NCI-H69 (cell line): ENCODE measurements at regions not wholly inside any gene's neighbourhood (a gene's known extent, or its start where the extent isn't known, plus 50 kb on each side); places are given as distances from the start of the nearest gene placed in this dataset.
A peak's percentile ranks its signal among the peaks of the same experiment; 100 is the strongest.

Source experiments
- DNase-seq: peaks from one replicate; lab custom pipeline; 2025; lab: John Stamatoyannopoulos, UW

DNA sequence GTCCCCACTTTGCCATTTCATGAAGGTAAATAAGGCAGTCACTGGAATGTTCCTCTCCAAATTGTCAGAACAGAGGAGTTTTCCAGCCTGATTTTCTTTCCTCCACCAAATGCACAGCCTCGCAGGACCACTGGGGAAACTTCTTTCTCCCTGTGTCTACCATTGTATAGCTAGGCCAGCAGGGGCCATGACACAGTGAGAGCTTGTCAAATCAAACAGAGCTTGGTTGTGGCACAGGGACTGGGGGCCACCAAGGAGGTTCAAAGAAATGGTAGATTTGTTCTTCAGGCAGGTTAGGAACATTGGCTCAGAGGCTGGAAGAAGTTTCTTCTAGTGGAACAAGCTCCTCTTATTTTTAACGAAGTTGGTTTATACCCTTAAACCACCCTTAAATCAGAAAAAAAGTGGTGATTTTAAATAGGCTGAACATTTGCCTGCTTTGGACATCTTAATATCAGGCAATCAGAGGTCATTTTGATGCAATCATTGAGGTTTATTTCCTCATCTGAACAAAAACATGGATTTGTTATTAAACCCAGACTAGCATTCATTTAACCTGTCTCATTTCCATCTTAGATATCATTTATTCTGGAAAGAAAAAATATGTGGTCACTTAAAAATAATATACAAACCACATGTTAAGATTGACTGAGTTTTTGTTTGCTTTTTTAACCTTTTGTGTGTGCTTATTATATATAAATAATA lies 105.6 kb downstream of the GTPBP8 start:
- DNase-seq: no peak

DNA sequence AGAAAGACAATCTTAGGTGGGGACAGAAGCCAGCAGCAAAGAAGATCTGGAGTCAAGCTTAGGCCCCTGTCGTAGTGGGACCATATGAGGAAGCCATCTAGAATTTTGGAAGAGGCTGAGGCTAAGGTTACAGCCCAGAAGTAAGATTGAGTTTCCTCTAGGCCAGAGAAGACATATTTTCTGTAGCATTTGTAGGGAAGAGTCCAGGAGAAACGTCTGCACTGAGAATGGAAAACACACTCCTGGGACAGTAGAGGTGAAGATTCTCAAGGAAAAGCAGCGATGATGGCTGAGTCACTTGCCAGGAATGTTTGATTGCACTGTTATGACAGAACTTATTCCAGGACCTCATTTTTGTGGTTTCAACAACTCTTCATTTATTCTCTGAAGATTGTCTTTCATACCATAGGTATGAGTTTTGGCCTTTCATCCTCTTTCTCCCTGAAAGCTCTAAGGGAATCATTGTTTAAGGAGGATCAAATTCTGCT lies 107.2 kb downstream of the GTPBP8 start:
- no peak for DNase-seq

DNA sequence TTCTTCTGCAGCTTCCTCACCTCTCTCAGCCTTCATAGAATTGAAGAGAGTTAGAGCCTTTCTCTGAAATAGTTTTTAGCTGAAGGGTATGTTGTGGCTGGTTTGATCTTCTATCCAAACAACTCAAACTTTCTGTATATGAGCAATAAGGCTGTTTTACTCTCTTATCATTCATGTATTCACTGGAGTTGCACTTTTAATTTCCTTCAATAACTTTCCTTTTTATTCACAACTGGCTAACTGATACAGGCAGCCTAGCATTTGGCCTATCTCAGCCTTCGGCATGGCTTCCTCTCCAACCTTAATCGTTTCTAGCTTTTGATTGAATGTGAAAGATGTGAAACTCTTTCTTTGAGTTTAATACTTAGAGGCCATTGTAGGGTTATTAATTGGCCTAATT lies 109.3 kb downstream of the GTPBP8 start:
- DNase-seq: no peak

DNA sequence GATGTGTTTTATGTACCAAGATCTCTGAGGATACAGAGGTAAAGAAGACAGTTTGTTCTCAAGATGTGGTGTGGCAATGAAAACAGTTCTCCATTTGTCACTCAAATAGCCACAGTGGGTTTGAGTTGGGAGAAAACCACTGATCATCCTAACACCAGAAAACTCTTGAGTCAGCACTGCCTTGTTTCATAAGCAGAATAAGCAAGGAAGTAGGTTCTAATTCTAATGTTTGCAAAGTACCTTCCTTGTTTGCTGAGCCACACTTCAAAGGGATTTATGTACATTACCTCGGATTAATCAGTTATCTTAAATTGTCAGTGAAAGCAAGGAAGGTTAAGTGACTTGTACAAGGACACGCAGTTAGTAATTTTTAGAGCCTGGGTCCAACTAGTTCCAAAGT lies 107.8 kb upstream of the BOC start:
- DNase-seq: peak; percentile 11

DNA sequence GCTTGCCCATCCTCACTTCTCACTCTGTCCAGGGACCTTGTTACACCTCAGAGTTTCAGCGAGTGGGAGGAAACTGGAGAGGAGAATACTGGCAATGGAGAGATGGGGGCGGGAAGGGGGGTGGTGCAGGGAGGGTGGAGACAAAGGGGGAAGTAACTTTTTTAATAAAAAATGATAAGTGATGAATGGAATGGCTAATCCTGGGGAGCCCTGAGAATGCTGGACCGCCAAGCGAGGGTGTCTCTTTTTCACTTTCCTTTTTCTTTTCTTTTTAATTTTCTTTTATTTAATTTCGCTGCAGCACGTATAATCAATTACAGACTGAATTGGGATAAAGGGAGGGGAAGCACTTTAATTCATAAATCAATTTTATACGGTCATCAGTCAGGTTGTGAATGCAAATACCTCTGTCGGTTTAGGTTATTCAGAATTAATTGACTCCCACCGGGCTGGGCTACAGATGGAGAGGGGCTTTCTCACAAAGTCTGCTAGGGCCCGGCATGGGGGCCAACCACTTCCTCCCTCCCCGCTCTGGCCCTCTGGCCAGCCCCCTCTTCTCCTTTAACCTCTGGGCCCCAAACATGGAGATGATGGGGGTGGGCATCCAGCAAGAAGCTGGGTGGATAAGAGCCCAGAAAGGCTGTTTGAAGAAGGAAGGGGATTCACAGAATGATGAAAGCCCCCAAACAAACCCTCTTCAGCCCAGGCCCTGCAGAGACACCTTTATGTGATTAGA lies 106.8 kb upstream of the BOC start:
- DNase-seq: peak; percentile 57

DNA sequence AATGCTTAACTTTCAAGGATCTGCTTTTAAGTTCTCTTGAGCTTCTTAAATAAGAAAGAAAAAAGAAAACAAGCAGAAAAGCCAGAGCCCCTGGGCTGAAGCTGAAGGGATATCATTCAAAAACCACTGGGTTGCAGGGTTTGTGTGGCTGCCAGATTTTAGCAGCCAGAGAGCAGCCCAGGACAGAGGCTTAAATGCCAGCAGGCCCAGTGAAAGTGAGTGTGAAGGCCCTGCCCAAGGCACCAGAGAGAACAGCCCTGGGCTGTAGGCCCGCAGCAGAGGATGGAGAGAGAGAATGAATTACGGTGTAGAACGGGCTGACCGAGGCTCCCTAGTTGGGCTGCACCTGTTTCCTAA lies 106.3 kb upstream of the BOC start:
- DNase-seq: peak; percentile 22

DNA sequence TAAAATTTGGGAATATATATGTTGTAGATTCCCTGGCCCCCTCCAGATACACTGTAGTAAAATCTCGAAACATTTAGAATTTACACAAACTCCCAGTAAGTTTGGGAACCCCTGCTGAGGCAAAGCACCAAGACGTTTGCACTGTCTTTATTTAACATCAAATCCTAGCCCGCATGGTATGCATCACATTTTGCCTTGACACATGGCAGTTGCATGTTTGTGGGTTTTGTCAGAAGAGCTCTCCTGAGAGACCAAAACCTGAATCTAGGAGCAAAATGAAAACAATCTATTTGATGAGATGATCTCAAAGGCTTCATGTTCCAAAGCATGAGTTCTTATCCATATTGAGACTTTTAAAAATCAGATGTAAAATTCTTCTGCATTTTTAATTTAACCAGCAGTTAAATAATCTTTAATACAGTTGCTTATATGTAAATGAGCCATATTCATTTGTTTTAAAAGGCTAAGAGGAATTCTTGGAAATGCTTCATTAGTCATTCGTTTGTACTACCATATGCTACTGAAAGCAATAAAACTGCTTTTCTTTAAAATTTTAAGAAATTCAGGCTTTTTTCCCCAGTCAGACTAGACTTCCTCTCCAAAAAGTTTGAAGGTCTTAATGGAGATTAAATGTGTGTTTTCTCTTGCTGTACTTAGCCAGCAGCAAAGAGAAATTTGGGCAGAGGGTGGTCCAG lies 105.2 kb upstream of the BOC start:
- DNase-seq: no peak

DNA sequence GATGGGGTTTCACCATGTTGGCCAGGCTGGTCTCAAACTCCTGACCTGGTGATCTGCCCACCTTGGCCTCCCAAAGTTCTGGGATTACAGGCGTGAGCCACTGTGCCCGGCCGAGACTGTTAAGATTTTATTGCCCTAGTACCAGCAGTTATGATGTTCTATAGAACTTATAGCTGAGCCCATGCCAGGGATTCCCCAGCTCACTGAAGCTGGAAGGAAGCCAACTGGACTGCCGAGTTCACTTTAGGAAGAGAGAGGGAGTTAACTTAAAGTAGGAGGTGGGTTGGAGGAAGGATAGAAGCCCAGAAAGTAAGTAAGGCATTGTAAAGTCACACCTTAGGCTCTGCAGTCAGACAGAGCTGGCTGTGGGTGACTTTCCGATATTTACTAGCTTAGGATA lies 101.1 kb upstream of the BOC start:
- peak; percentile 3 for DNase-seq

DNA sequence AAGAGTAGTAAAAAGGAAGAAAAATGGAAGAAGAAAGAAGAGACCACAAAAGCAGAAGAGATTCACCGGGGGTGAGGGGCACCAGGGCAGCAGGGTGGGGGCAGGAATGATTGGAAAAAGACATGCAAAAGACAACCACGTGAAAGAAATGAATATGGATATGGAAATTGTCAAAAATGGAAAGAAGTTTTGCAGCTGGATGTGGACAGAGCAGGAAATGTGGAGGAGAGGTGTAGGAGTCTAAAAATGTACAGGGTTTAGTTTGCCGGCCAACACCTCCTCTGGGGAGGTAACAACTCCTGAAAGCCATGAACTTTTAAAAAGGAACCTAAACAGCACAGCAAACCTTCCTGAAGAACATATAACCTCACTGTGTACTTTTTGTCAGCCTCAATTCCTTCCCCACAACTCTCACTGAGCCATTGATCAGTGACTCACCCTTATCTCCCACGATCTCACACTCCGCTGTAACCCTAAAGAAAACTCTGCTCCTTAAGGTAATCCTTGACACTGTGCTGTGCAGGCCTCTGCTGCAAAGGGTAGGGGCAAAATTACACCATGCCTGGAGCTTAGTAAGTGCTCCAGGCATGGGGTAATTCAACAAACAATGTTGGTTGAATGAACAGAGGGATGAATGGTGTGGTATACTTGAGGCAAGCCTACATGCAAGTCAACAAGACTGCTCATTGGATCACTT lies 100.2 kb upstream of the BOC start:
- no peak for DNase-seq

DNA sequence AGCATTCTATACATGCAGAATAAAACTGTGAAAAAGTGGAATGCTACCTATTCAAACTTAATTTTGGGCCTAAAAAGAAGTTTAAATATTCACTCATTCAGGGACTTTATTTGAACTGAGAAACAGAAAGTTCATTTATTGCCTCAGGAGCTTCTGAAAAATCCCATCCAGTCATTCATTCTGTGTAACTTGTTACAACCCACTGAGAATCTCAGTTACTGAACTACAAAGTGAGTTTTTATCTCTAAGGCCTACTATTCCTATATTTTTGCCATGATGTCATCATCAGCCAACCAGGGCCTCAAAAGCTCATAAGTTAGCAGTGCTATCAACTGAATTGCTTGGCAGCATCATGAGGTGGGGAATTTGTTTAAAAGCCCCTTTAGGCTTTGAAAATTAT lies 98.0 kb upstream of the BOC start:
- DNase-seq: no peak

DNA sequence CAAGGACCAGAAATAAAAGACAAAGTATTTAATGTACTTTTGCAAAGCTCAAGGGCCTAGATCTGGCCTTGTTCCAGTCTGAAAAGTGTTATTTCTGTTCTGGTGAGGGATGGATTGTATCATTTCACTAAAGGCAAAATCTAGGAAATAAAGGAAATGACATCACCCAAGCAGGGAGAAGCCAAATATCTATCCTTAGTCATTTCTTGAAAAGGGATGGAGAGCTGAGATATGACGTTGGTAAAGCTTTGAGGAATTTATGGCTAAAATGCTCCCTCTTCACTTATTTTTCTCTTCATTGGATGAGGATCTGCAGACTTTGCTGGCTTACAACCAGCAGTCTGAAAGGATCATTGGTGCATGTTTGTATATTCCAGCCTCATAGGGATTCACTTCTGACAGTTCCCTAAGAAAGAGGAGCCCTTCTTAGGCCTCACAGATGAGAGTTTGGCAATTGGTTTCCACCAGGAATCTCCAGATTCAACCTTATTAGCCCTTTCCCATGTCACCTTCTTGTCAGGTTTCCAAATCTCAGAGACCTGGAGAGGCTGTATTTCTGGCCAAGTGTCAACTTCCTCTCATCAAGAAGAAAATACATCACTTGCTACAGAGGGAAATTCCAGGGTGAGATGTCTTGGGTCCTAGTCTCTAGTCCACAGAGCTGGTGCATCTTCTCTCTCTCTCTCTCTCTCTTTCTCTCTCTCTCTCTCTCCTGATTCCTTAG lies 93.7 kb upstream of the BOC start:
- DNase-seq: no peak

DNA sequence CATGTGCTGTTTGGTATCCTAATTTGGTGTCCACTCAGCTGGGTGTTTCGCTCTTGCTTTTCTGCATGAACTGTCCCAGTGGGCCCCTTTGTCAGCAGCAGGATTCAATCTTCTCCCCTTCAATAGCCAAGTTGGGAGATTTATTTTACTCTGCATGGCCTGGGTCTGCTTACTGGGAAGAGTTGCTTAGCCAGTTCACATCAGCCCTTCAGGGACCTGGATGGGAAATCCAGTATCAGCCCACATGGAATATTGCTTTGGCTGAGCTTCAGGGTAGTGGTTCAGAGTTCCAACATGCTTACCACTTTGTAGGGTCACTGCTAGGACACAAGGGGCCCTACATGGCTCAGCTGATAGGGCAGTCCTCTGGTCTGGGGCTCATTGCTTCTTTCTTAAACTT lies 93.0 kb upstream of the BOC start:
- no peak for DNase-seq

DNA sequence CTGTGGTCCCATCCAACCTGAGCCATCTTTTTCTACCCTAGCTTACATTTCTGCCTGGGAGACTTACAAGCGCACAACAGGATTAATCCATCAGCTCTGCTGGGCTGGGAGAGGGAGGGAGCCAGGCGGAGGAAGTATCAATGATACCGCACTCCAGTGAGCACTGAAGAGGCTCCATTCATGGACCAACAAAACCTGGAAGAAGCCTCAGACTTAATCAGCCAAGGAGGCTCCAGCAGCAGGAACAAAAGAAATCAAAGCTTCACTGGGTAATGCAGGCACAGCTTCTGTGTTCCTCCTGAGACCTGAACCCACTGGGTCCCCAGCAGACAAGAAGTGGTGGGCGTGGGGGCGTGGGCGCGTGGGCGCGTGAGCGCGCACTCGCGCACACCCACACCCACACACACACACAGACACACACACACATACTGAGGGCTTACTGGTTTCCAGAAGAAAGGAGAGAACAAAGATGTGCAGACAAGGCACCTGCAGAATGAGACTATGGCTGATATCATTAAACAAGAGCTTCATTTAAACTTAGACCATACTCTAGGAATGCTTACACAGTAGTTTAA lies 87.0 kb upstream of the BOC start:
- DNase-seq: no peak

DNA sequence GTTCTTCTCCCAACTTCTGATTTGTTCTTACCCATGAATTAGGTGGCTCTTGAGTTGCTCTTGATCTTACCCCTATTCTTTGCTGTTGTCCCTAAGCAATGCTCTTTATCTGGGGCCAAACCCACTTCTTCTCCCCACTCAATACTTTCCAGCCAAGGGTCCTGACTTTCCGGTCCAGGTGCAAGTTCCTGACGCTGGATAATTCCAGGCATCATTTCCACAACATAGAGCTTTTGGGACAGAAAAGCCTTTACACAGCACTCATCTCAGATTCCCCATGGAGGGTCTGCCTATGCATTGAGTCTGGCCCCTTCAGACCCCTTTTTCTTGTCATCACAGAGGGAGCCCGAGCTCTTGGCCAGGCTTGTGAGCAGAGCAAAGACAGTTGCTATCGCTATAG lies 85.4 kb upstream of the BOC start:
- no peak for DNase-seq

DNA sequence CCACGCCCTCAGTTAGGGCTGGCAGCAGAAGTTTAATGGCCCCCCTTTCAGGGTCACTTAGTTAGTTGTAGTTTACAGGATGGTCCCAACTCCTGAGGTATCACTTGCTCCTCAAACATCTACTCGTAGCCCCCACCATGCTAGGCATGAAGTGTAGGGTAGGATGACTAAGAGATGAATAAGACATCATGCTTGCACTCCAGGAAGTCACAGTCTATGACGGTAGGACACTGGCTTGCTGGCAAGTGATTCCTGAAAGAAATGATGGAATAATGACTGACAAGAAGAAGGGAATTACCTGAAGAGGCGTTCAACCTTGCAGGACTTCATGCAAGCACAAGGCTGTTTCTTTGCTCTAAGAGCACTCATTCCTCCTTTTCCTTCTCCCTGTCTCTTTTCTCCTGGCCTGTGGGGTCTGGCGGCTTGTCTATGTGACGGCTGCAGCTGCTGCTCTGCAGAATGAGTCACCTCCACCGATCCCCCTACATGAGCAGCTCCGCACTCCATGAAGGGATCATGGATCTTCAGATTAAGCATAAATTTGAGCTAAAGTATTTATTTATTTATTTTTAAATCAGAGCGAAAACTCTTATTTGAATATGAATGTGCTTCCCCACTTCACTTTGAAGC lies 82.9 kb upstream of the BOC start:
- DNase-seq: no peak

DNA sequence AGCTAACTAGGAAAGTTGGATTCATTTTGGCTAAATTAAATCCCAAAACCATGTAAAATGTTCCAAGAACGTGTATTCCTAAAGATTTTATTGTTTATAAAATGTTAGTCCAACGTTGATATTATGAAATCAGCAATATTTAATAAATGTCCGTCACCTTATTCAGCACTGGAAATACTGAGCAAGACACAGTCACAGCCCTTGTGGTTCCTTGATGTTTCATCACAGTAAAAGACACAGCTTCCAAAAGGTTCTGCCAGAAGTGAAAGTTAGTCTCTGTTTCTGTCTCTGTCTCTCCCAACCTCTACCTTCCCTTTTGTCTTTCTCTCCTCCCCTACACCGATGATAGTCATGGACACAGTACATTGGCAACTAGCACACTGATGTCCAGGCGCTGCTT lies 82.2 kb upstream of the BOC start:
- no peak for DNase-seq

DNA sequence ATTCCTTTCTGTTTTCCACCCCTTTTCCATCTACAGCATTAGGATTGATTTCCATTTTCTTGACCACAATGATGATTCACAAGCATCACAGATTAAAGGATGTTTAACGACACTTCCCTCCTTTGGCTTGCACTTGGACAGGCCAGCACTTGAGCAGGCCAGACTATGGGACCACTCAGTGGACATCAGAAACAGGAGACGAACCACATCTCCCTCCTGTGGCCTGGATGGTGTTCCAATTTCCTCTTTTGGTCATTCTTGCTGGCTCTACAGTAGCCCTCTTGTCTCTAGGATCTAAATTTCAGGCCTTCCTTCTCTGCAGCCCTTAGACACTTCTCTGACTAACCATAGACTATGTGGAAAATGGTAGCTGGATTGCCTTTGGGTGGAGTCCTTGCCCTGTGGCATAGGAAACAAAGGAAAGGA lies 78.8 kb upstream of the BOC start:
- DNase-seq: no peak

DNA sequence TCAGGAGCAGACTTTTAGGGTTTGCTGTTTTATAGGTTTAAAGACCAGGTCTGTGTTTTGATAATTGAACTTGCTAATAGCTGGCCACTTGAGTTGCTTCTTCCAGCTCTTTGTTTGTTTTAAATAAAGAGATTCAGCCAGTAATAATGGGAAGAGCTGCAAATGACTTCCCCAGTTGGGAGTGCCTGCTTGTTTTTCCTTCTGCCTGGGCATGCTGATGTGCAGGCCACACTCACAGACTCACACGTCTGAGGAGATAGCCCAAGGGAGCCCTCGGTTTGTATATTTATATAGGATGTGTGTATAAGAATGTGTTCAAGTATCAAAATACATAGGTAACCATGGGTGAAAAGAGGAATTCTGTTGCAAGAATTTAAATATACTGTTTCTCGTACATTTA lies 78.2 kb upstream of the BOC start:
- peak; percentile 11 for DNase-seq

DNA sequence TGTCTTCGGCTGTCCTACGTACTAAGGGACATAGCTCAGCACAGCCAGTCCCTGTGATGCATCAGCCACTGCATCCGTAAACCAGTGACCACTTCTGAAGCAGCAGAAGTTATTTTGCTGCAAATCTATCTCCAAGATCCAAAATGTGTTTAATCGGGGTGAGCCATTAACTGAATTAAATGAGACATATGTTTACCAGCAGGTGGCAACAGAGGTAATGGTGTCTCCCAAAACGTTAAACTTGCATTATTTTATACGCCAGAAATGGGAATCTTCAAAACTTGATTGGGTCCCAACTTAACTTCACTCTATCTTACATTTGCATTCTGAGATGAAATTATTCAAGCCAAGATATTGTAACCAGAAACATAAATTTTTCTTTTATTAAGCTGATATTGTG lies 75.3 kb upstream of the BOC start:
- peak; percentile 32 for DNase-seq

DNA sequence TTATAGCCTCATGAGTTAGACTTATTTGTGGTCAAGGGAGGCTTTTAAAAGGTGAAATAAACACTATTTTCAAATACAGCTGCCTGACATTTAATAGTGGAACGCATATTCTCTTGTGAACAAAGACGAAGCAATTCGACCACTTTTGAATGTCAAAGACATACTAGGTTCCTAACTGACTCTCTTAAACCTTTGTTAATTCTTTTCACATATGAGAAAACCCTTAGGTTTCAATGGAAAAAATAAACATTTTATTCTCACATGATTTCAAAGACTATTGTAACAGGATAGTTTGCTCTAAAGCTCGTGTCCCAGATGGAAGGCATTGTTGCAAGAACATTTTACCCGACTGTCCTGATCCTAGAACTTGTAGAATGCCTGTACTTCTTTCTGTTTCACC lies 74.8 kb upstream of the BOC start:
- no peak for DNase-seq
